Neural progenitor cell (in vitro differentiated cells): ENCODE measurements at regions not wholly inside any gene's neighbourhood (a gene's known extent, or its start where the extent isn't known, plus 50 kb on each side); places are given as distances from the start of the nearest gene placed in this dataset.

Experiments
- DNase-seq: peaks from one replicate; pipeline ENCODE4 v3.0.0-alpha.2; 2016; ENCODE audit warnings: low spot score
- H2AFZ ChIP-seq: fragments of 200-600 bp; sonication (generic); replicated peaks from 2 replicates; pipeline ENCODE4 v1.6.1; 2016; ENCODE audit warnings: antibody characterized with exemption
- H3F3A ChIP-seq: fragments of 200-600 bp; sonication (generic); 2 replicates; pipeline ENCODE4 v1.6.1; 2016; ENCODE audit warnings: antibody characterized with exemption, low read depth
- H3K27ac ChIP-seq: fragments of 200-600 bp; sonication (generic); 2 replicates; pipeline ENCODE4 v1.5.1; 2016; ENCODE audit warnings: mild to moderate bottlenecking
- H3K27me3 ChIP-seq: fragments of 200-600 bp; sonication (generic); 2 replicates; pipeline ENCODE4 v1.6.1; 2016; ENCODE audit warnings: mild to moderate bottlenecking, moderate library complexity
- H3K36me3 ChIP-seq: fragments of 200-600 bp; sonication (generic); 2 replicates; pipeline ENCODE4 v1.5.1; 2016
- H3K4me1 ChIP-seq: fragments of 200-600 bp; sonication (generic); 2 replicates; pipeline ENCODE4 v1.6.1; 2016; ENCODE audit warnings: mixed run types
- H3K4me2 ChIP-seq: fragments of 200-600 bp; sonication (generic); 2 replicates; pipeline ENCODE4 v1.6.1; 2016
- H3K4me3 ChIP-seq: fragments of 200-600 bp; sonication (generic); 2 replicates; pipeline ENCODE4 v1.5.1; 2016
- H3K79me2 ChIP-seq: fragments of 200-600 bp; sonication (generic); 2 replicates; pipeline ENCODE4 v1.6.1; 2016; ENCODE audit warnings: low read depth
- H3K9ac ChIP-seq: fragments of 200-600 bp; sonication (generic); 2 replicates; pipeline ENCODE4 v1.6.1; 2016
- H3K9me3 ChIP-seq: fragments of 200-600 bp; sonication (generic); 2 replicates; pipeline ENCODE4 v1.5.1; 2016; ENCODE audit warnings: low read depth
- H4K20me1 ChIP-seq: fragments of 200-600 bp; sonication (generic); 2 replicates; pipeline ENCODE4 v1.6.1; 2016; ENCODE audit warnings: low read depth
- H3K27ac Mint-ChIP-seq: 3 replicates; pipeline ENCODE4 v1.8.0; 2021; ENCODE audit warnings: mixed read lengths
- H3K27me3 Mint-ChIP-seq: 2 replicates; pipeline ENCODE4 v1.8.0; 2022; ENCODE audit warnings: low read depth, mild to moderate bottlenecking, inconsistent platforms, moderate library complexity, mixed read lengths; ENCODE audit not compliant: insufficient read depth
- H3K36me3 Mint-ChIP-seq: 3 replicates; pipeline ENCODE4 v1.8.0; 2021; ENCODE audit warnings: mixed read lengths
- H3K4me1 Mint-ChIP-seq: 3 replicates; pipeline ENCODE4 v1.8.0; 2021; ENCODE audit warnings: mixed read lengths
- H3K4me3 Mint-ChIP-seq: 3 replicates; pipeline ENCODE4 v1.8.0; 2021; ENCODE audit warnings: mild to moderate bottlenecking, moderate library complexity, mixed read lengths
- H3K9me3 Mint-ChIP-seq: 3 replicates; pipeline ENCODE4 v1.8.0; 2020; ENCODE audit warnings: mixed read lengths
- CTCF ChIP-seq: fragments of 200-600 bp; sonication (generic); IDR thresholded peaks from 2 replicates; pipeline ENCODE4 v1.5.1; 2017; ENCODE audit warnings: antibody characterized with exemption, mild to moderate bottlenecking
- EZH2 ChIP-seq: fragments of 200-600 bp; sonication (generic); IDR thresholded peaks from 2 replicates; pipeline ENCODE4 v1.6.1; 2017; ENCODE audit warnings: antibody characterized with exemption, mild to moderate bottlenecking, moderate library complexity
- EZH2phosphoT487 ChIP-seq: fragments of 200-600 bp; sonication (generic); IDR thresholded peaks from 2 replicates; pipeline ENCODE4 v1.6.1; 2017; ENCODE audit warnings: antibody characterized with exemption

- no peak overlapping the region for H3K9ac ChIP-seq
- no peak overlapping the region for H2AFZ ChIP-seq
- no peak overlapping the region for H3K4me3 Mint-ChIP-seq
- H3F3A ChIP-seq = no peaks in the 10 kb centered on the region
- no peak overlapping the region for H3K4me3 ChIP-seq
- H3K27me3 Mint-ChIP-seq = no peaks in the 10 kb centered on the region
- H3K36me3 Mint-ChIP-seq = no peaks in the 10 kb centered on the region
- H3K4me2 ChIP-seq = no peak overlapping the region
- no peaks in the 10 kb centered on the region for H3K79me2 ChIP-seq
- no peaks in the 10 kb centered on the region for H4K20me1 ChIP-seq
- no peaks in the 10 kb centered on the region for H3K27me3 ChIP-seq
- H3K36me3 ChIP-seq = no peaks in the 10 kb centered on the region
- H3K4me1 ChIP-seq = no peaks in the 10 kb centered on the region
- H3K9me3 Mint-ChIP-seq = no peaks in the 10 kb centered on the region
- H3K27ac ChIP-seq = no peak overlapping the region
- no peaks in the 10 kb centered on the region for H3K4me1 Mint-ChIP-seq
- TF ChIP-seq CTCF (no peak), EZH2phosphoT487 (no peak)
- no peak overlapping the region for H3K27ac Mint-ChIP-seq
- DNase-seq = no peak
- H3K9me3 ChIP-seq = no peaks in the 10 kb centered on the region
These were observed 260.7 kb upstream of the UMPS start for GRCh38 chr3:124469555-124469954.

GRCh38 chr3:124478830-124479229, 251.4 kb upstream of the UMPS start:
- DNase-seq = no peak
- TF ChIP-seq EZH2phosphoT487 (no peak), EZH2 (no peak), CTCF (no peak)
- Mint-ChIP-seq H3K4me3 (no peak overlapping the region), H3K27ac (no peak overlapping the region), H3K36me3 (peaks cover 14% of the 10 kb centered on the region), H3K27me3 (peaks cover 2% of the 10 kb centered on the region), H3K4me1 (peaks cover 4% of the 10 kb centered on the region), H3K9me3 (peaks cover 2% of the 10 kb centered on the region)
- Histone ChIP-seq H3K36me3 (no peaks in the 10 kb centered on the region), H3K4me2 (no peak overlapping the region), H3K4me1 (no peaks in the 10 kb centered on the region), H3K9ac (no peak overlapping the region), H3K9me3 (no peaks in the 10 kb centered on the region), H2AFZ (no peak overlapping the region), H3K4me3 (no peak overlapping the region), H3K27ac (no peak overlapping the region), H3F3A (no peaks in the 10 kb centered on the region), H4K20me1 (no peaks in the 10 kb centered on the region), H3K79me2 (no peaks in the 10 kb centered on the region), H3K27me3 (no peaks in the 10 kb centered on the region)

DNA sequence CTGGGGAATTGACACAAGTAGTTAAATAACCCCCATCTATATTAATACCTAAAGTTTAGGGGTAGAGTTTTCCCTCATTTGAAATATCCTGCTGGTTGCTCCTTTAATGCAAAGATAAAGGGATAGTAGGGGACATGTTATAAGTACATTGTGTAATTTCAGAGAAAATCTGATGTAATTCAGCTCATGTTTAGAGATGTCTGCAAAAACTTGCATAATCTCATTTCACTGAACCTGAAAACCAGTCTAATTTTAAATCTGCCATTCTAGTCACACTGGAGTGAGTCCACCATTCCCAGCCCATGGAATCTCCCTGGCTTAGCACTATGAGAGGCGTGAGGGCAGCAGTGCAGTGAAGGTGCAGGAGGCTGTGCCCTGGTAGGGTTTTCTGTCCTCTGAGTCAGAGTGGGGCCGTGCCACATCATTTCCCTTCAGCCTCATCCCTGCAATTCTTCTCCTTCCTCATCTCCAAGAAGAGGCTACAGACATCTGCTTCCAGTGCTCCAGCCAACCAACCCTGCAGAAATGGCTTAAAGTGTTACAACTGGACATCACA, 246.3 kb upstream of the UMPS start:
- no peak overlapping the region for H2AFZ ChIP-seq
- no peak for DNase-seq
- peaks cover 2% of the 10 kb centered on the region for H3K27me3 Mint-ChIP-seq
- no peaks in the 10 kb centered on the region for H3K9me3 ChIP-seq
- H3K4me1 Mint-ChIP-seq = peaks cover 4% of the 10 kb centered on the region
- H3F3A ChIP-seq = no peaks in the 10 kb centered on the region
- TF ChIP-seq EZH2phosphoT487 = no peak
- no peak for TF ChIP-seq CTCF
- H3K9me3 Mint-ChIP-seq = peaks cover 2% of the 10 kb centered on the region
- no peaks in the 10 kb centered on the region for H3K4me1 ChIP-seq
- no peak overlapping the region for H3K4me2 ChIP-seq
- H3K27me3 ChIP-seq = no peaks in the 10 kb centered on the region
- no peaks in the 10 kb centered on the region for H3K36me3 ChIP-seq
- H3K9ac ChIP-seq = no peak overlapping the region
- H3K79me2 ChIP-seq = no peaks in the 10 kb centered on the region
- H3K4me3 Mint-ChIP-seq = no peak overlapping the region
- H3K27ac Mint-ChIP-seq = no peak overlapping the region
- no peaks in the 10 kb centered on the region for H4K20me1 ChIP-seq
- no peak overlapping the region for H3K4me3 ChIP-seq
- H3K36me3 Mint-ChIP-seq = peaks cover 15% of the 10 kb centered on the region
- no peak overlapping the region for H3K27ac ChIP-seq
